ENCODE measurements at regions not wholly inside any gene's neighbourhood (a gene's known extent, or its start where the extent isn't known, plus 50 kb on each side); places are given as distances from the start of the nearest gene placed in this dataset.

GRCh38 chr13:50692396-50692915, 151.0 kb downstream of the DLEU7 start:
- Histone ChIP-seq H3K9me3 (no peaks in the 10 kb centered on the region), H3K4me3 (no peak overlapping the region), H3K36me3 (no peaks in the 10 kb centered on the region), H3K27ac (no peak overlapping the region), H3K4me1 (replicated peaks) (no peaks in the 10 kb centered on the region), H3K27me3 (replicated peaks; ENCODE audit: insufficient read depth) (no peaks in the 10 kb centered on the region)
- no peak for DNase-seq (ENCODE audit: low spot score)
- no peak for TF ChIP-seq POLR2AphosphoS5 (IDR thresholded peaks at IDR 0.05)
- no peak for TF ChIP-seq POLR2A (IDR thresholded peaks at IDR 0.05)
- TF ChIP-seq, protein P1, sequence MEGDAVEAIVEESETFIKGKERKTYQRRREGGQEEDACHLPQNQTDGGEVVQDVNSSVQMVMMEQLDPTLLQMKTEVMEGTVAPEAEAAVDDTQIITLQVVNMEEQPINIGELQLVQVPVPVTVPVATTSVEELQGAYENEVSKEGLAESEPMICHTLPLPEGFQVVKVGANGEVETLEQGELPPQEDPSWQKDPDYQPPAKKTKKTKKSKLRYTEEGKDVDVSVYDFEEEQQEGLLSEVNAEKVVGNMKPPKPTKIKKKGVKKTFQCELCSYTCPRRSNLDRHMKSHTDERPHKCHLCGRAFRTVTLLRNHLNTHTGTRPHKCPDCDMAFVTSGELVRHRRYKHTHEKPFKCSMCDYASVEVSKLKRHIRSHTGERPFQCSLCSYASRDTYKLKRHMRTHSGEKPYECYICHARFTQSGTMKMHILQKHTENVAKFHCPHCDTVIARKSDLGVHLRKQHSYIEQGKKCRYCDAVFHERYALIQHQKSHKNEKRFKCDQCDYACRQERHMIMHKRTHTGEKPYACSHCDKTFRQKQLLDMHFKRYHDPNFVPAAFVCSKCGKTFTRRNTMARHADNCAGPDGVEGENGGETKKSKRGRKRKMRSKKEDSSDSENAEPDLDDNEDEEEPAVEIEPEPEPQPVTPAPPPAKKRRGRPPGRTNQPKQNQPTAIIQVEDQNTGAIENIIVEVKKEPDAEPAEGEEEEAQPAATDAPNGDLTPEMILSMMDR (IDR thresholded peaks at IDR 0.05) = no peak
- intact Hi-C loops (cut with DNase I) = no loop called here

DNA sequence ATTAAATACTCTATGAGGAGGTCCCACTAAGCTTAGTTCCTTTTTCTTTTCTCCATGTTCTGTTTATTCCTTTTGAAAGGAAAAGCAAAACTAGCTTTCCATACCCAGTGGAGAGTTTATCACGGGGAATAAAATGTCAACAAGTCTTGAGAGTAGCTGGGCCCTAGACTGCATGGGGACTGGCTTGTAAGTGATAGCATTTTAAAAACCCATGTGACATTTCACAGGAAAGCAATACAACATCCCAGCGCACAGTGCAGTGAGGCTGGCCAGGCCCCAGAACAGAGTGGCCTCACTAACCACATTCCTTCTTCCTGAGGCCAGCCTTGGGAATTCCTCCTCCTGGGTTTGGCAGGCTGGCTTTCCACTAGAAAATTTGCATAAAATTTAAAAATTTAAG, 149.8 kb downstream of the DLEU7 start:
- TF ChIP-seq, protein P1 (IDR thresholded peaks at IDR 0.05) = no peak
- TF ChIP-seq POLR2A (IDR thresholded peaks at IDR 0.05) (no peak), POLR2AphosphoS5 (IDR thresholded peaks at IDR 0.05) (no peak)
- no peak for DNase-seq (ENCODE audit: low spot score)
- Histone ChIP-seq H3K27me3 (replicated peaks; ENCODE audit: insufficient read depth) (no peaks in the 10 kb centered on the region), H3K9me3 (no peaks in the 10 kb centered on the region), H3K36me3 (no peaks in the 10 kb centered on the region), H3K4me1 (replicated peaks) (no peaks in the 10 kb centered on the region), H3K4me3 (no peak overlapping the region), H3K27ac (no peak overlapping the region)
- WGBS = 65% methylated on average over 2 of the region's 2 CpGs
- intact Hi-C loops (cut with DNase I) = no loop called here

GRCh38 chr13:50697746-50698539, 145.5 kb downstream of the DLEU7 start:
- H3K4me1 ChIP-seq (replicated peaks) = no peaks in the 10 kb centered on the region
- WGBS = 19% methylated on average over 4 of the region's 4 CpGs
- no peak for TF ChIP-seq POLR2A (IDR thresholded peaks at IDR 0.05)
- TF ChIP-seq, protein P1 (IDR thresholded peaks at IDR 0.05) = no peak
- TF ChIP-seq POLR2AphosphoS5 (IDR thresholded peaks at IDR 0.05) = no peak
- no peaks in the 10 kb centered on the region for H3K9me3 ChIP-seq
- DNase-seq (ENCODE audit: low spot score) = no peak
- H3K36me3 ChIP-seq = no peaks in the 10 kb centered on the region
- no peak overlapping the region for H3K4me3 ChIP-seq
- no peak overlapping the region for H3K27ac ChIP-seq
- intact Hi-C loops (cut with DNase I) = no loop called here
- H3K27me3 ChIP-seq (replicated peaks; ENCODE audit: insufficient read depth) = no peaks in the 10 kb centered on the region

DNA sequence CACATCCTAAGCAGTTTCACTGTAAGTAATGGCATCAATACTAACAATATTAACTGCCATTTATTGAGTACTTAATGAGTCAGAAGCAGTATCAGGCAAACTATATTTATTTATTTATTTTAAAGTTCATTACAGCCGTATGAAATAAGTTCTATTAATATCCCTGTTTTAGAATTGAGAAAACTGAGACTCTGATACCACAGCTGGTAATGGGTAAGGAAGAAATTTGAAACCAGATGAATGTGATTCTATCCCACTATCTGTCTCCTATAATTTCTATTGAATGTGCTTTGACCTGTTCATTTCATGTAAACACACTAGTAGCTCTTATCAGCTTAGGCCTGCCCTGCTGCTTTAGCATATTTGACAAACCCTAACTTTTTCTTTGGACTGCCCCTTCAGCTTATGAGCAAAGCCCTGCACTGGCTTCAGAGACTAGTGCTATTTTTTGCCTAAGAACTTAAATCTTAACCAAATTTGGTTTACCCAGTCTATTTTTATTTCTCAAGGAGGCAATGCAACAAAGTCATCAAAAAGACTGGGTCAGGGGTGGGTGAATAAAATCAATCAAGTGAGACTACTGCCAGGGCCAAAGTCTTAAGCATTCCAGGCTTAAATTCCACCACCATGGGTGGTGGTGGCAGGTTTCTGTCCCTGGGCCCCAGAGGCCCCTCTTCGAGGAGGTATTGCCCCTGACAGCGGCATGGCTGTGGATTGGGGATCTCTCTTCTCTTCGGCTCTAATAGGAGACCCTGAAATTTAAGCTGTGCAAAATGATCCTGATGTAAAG, 143.4 kb downstream of the DLEU7 start:
- H3K9me3 ChIP-seq = no peaks in the 10 kb centered on the region
- intact Hi-C loops (cut with DNase I) = no loop called here
- no peaks in the 10 kb centered on the region for H3K27me3 ChIP-seq (replicated peaks; ENCODE audit: insufficient read depth)
- no peak overlapping the region for H3K4me3 ChIP-seq
- 90% methylated on average over 4 of the region's 4 CpGs for WGBS
- H3K4me1 ChIP-seq (replicated peaks) = no peaks in the 10 kb centered on the region
- H3K36me3 ChIP-seq = no peaks in the 10 kb centered on the region
- H3K27ac ChIP-seq = no peak overlapping the region
- no peak for DNase-seq (ENCODE audit: low spot score)
- no peak for TF ChIP-seq POLR2AphosphoS5 (IDR thresholded peaks at IDR 0.05)
- TF ChIP-seq POLR2A (IDR thresholded peaks at IDR 0.05) = no peak
- TF ChIP-seq, protein P1 (IDR thresholded peaks at IDR 0.05) = no peak

All from prostate gland (tissue), 2 donors.